Mucosa of descending colon (tissue), 3 donors: ENCODE measurements at regions not wholly inside any gene's neighbourhood (a gene's known extent, or its start where the extent isn't known, plus 50 kb on each side); places are given as distances from the start of the nearest gene placed in this dataset.

Experiments used
- ATAC-seq: fragments of 200-7000 bp; cut with Tn5 transposase; one replicate; pipeline ENCODE4 v1.9.1; 2020; ENCODE audit warnings: mild to moderate bottlenecking, moderate library complexity
- DNase-seq, 3 donors: peaks; one replicate each; pipeline ENCODE4 v3.0.0-alpha.2; 2020
- H3K36me3 ChIP-seq: fragments of 200-600 bp; one replicate; pipeline ENCODE4 v1.8.0; 2021; ENCODE audit warnings: low read depth, mild to moderate bottlenecking
- H3K4me1 ChIP-seq: fragments of 200-600 bp; one replicate; pipeline ENCODE4 v1.8.0; 2021; ENCODE audit warnings: low read depth, mild to moderate bottlenecking
- H3K4me3 ChIP-seq: fragments of 200-600 bp; one replicate; pipeline ENCODE4 v1.8.0; 2021; ENCODE audit warnings: mild to moderate bottlenecking
- H3K9me3 ChIP-seq: fragments of 200-600 bp; one replicate; pipeline ENCODE4 v1.8.0; 2021; ENCODE audit warnings: mild to moderate bottlenecking
- CTCF ChIP-seq: fragments of 200-600 bp; IDR thresholded peaks from one replicate; pipeline ENCODE4 v1.8.0; 2022; ENCODE audit warnings: antibody characterized with exemption, mild to moderate bottlenecking
- intact Hi-C, 2 donors: fragments of 100-400 bp; cut with DNase I in 1 of 2; cut with micrococcal nuclease in 1 of 2; formaldehyde crosslinking; loops; one replicate each; pipeline versions ENCODE4 v1.11.0 to v1.11.1; 2022; cut with DNase I, micrococcal nuclease
- donor health status: DM: no; HTN: no; CAD: no; lungs with moderate emphysema.
- donor health status: DM: no; HTN: no; CAD: no.
- donor health status: DM: no; HTN: yes; CAD: no.

- no peak for TF ChIP-seq CTCF
- ATAC-seq (no peak), DNase-seq (no peak)
- Histone ChIP-seq H3K4me3 (no peak overlapping the region), H3K4me1 (no peaks in the 10 kb centered on the region), H3K36me3 (no peaks in the 10 kb centered on the region), H3K9me3 (no peaks in the 10 kb centered on the region)
- intact Hi-C loops, result no loop called here
Observed at GRCh38 chrX:121227888-121228287, 180.5 kb downstream of the GLUD2 start.

GRCh38 chrX:121231566-121232358 lies 184.4 kb downstream of the GLUD2 start:
- no peaks in the 10 kb centered on the region for H3K9me3 ChIP-seq
- TF ChIP-seq CTCF, result no peak
- DNase-seq, result no peak
- no peaks in the 10 kb centered on the region for H3K36me3 ChIP-seq
- ATAC-seq, result no peak
- intact Hi-C loops, result no loop called here
- no peaks in the 10 kb centered on the region for H3K4me1 ChIP-seq
- no peak overlapping the region for H3K4me3 ChIP-seq

DNA sequence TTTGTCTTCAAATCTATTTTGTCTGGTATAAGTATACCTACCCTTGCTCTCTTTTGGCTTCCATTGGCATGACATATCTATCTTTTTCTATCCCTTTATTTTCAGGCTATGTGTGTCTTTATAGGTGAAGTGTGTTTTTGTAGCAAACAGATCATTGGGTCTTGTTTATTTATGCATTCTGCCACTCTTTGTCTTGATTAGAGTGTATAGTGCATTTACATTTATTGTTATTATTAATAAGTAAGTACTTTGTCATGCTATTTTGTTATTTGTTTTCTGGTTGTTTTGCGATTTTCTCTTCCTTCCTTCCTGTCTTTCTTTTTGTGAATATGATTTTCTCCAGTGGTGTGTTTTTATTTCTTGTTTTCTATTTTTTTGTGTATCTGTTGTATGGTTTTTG lies 188.6 kb downstream of the GLUD2 start:
- no peaks in the 10 kb centered on the region for H3K4me1 ChIP-seq
- TF ChIP-seq CTCF, result no peak
- no peak overlapping the region for H3K4me3 ChIP-seq
- intact Hi-C loops, result no loop called here
- no peaks in the 10 kb centered on the region for H3K36me3 ChIP-seq
- ATAC-seq (no peak), DNase-seq (no peak)
- H3K9me3 ChIP-seq, result no peaks in the 10 kb centered on the region

GRCh38 chrX:121238093-121238492 lies 190.7 kb downstream of the GLUD2 start:
- ATAC-seq (no peak), DNase-seq (no peak)
- no peaks in the 10 kb centered on the region for H3K36me3 ChIP-seq
- intact Hi-C loops, result no loop called here
- no peak overlapping the region for H3K4me3 ChIP-seq
- TF ChIP-seq CTCF, result no peak
- no peaks in the 10 kb centered on the region for H3K4me1 ChIP-seq
- H3K9me3 ChIP-seq, result no peaks in the 10 kb centered on the region

DNA sequence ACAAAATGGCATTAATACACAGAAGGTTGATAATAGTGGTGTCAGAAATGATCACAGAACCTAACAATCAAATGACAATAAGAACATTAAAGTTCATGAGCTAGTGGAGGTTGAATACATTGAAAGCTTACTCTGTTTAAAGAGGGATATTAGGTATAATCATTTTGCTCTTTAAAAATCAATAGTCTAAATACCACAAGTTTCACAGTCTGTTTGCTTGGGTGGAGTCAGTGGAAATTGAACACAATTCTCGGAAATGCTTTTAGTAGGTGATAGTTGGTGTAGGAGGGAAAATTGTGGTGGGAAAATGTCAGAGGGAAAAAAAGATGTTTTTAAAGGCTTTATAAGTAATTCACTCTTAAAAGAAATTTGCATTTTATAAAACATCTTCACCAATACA lies 197.1 kb downstream of the GLUD2 start:
- Histone ChIP-seq H3K9me3 (no peaks in the 10 kb centered on the region), H3K4me1 (no peaks in the 10 kb centered on the region), H3K36me3 (no peaks in the 10 kb centered on the region), H3K4me3 (no peak overlapping the region)
- ATAC-seq, result no peak
- intact Hi-C loops, result no loop called here
- no peak for DNase-seq
- no peak for TF ChIP-seq CTCF

GRCh38 chrX:121245763-121246162 lies 198.4 kb downstream of the GLUD2 start:
- no peak for TF ChIP-seq CTCF
- DNase-seq, result no peak
- intact Hi-C loops, result no loop called here

More at GRCh38 chrX:121245763-121246162, 198.4 kb downstream of the GLUD2 start:
- Histone ChIP-seq H3K4me1 (no peaks in the 10 kb centered on the region), H3K4me3 (no peak overlapping the region), H3K36me3 (no peaks in the 10 kb centered on the region), H3K9me3 (no peaks in the 10 kb centered on the region)
- no peak for ATAC-seq
